ENCODE measurements at regions not wholly inside any gene's neighbourhood (a gene's known extent, or its start where the extent isn't known, plus 50 kb on each side); places are given as distances from the start of the nearest gene placed in this dataset.

- CTCF ChIA-PET, result no interaction called here
- H3K27ac Mint-ChIP-seq, result no peak overlapping the region
- ATAC-seq (no peak), DNase-seq (no peak)
- no peaks in the 10 kb centered on the region for H3K9me3 Mint-ChIP-seq (ENCODE audit: low read depth)
- H3K27me3 Mint-ChIP-seq, result no peaks in the 10 kb centered on the region
- no peak overlapping the region for H3K4me3 Mint-ChIP-seq
- H3K4me1 Mint-ChIP-seq, result peaks cover 7% of the 10 kb centered on the region
- no peaks in the 10 kb centered on the region for H3K36me3 Mint-ChIP-seq
Measured at GRCh38 chr1:14111121-14111520, 411.1 kb downstream of the PRDM2 start.

DNA sequence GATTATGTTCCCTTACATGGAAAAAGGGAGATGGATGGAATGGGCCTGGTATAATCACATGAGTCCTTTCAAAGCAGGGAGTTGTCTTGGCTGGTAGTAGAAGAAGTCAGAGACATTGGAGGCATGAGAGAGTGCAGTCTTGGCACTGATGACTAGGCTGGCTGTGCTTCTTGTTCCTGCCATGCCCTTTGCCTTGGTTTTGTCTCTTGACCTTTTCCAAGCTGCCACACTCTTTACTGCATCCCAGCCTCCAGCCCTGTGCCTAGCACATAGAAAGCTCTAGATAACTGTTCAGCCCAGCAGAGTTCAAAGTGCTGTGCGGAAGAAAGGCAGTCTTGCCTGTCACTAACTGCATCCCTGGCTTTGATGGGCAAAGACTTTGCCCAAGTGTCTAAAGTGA lies 412.6 kb downstream of the PRDM2 start:
- Mint-ChIP-seq H3K36me3 (no peaks in the 10 kb centered on the region), H3K27ac (no peak overlapping the region), H3K9me3 (ENCODE audit: low read depth) (no peaks in the 10 kb centered on the region), H3K4me1 (peaks cover 7% of the 10 kb centered on the region), H3K27me3 (no peaks in the 10 kb centered on the region), H3K4me3 (no peak overlapping the region)
- CTCF ChIA-PET, result no interaction called here
- ATAC-seq (no peak), DNase-seq (no peak)

GRCh38 chr1:14113271-14113670 lies 413.3 kb downstream of the PRDM2 start:
- H3K4me1 Mint-ChIP-seq, result peaks cover 7% of the 10 kb centered on the region
- H3K4me3 Mint-ChIP-seq, result no peak overlapping the region
- no peaks in the 10 kb centered on the region for H3K36me3 Mint-ChIP-seq
- ATAC-seq (no peak), DNase-seq (no peak)
- CTCF ChIA-PET, result no interaction called here
- H3K9me3 Mint-ChIP-seq (ENCODE audit: low read depth), result no peaks in the 10 kb centered on the region
- no peak overlapping the region for H3K27ac Mint-ChIP-seq
- no peaks in the 10 kb centered on the region for H3K27me3 Mint-ChIP-seq

DNA sequence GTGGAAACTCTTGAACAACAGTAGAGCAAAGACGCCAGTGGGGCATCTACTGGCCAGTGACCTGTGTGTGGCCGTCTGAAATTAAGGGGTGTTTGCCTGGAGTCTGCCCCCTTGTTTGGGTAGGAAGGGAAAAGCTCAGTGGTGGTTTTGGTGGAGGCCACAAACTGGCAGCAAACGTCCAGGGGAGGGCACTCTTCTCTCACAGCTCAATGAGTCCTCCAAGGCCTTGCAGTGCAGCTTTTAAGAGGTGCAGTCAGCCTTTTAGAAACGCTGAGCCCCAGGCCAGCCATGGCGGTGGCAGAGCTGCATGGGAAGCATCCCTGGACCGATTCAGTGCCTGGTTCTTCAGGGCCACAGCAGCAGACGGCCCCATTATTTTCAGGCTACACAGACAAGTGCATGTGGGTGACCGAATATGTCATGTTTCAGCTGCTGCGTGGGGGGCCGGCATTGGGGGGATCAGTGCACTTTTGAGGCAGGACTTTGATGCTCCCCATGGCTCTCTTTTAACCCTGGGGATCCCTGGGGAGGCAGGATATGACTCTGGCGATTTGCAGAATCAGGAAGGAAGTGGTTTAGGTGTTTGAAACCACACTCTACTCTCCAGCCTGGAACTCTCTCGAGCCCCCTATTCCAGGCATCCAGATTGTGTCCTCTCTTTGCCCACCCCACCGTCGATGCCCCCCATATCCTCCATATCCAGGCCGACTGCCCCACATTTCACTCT lies 414.0 kb downstream of the PRDM2 start:
- ATAC-seq (no peak), DNase-seq (no peak)
- Mint-ChIP-seq H3K9me3 (ENCODE audit: low read depth) (no peaks in the 10 kb centered on the region), H3K27me3 (no peaks in the 10 kb centered on the region), H3K36me3 (no peaks in the 10 kb centered on the region), H3K4me1 (peaks cover 7% of the 10 kb centered on the region), H3K27ac (no peak overlapping the region), H3K4me3 (no peak overlapping the region)
- CTCF ChIA-PET, result no interaction called here

- Mint-ChIP-seq H3K9me3 (ENCODE audit: low read depth) (no peaks in the 10 kb centered on the region), H3K27me3 (no peaks in the 10 kb centered on the region), H3K27ac (no peak overlapping the region), H3K4me1 (peaks cover 7% of the 10 kb centered on the region), H3K36me3 (no peaks in the 10 kb centered on the region), H3K4me3 (no peak overlapping the region)
- DNase-seq (no peak), ATAC-seq (no peak)
- CTCF ChIA-PET, result interaction anchor here (0.6 kb wide), 1 partner anchor 528 kb away, joined by 4 read pairs; no protein-coding TSS in a partner anchor
Measured at GRCh38 chr1:14115976-14116375, 416.0 kb downstream of the PRDM2 start.

GRCh38 chr1:14117700-14118099 lies 417.7 kb downstream of the PRDM2 start:
- H3K36me3 Mint-ChIP-seq, result no peaks in the 10 kb centered on the region
- H3K27ac Mint-ChIP-seq, result no peak overlapping the region
- H3K9me3 Mint-ChIP-seq (ENCODE audit: low read depth), result no peaks in the 10 kb centered on the region
- H3K4me1 Mint-ChIP-seq, result peaks cover 7% of the 10 kb centered on the region
- no peaks in the 10 kb centered on the region for H3K27me3 Mint-ChIP-seq
- CTCF ChIA-PET, result no interaction called here
- DNase-seq (no peak), ATAC-seq (no peak)
- no peak overlapping the region for H3K4me3 Mint-ChIP-seq

DNA sequence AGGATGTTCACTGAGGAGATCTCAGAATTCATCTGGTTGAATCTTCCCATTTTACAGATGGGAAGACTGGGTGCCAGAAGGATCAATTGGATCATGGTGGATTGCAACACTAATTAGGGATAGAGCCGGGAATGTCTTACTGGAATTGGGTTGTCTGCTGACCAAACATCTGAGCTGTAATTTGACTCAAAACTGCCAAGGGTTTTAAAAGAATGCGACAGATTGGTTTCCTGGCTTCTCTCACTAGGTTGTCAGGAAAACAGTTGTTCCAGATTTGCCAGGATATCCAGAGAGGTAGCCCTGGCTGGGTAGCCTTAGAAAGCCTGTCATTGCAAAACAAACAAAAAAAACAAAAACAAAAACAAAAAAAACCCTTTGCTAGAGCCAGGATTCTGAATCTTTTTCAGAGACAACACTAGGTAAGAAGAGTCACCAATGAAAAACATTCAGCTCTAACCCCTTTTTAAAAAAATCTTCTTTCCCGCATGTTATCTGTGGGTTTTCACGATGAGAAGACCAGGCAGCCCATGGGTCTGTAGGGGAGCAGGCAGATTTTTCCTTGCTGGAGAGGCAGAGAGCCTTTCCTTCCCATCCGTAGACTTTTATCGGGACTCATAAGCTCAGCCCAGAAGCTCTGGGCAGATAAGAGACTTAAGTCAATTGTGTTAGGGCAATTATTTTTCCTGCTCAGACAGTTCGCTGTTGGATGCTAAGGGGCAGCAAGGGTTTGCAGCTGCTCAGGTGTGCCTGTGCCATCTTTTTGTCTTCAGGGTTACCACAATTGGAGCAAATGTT lies 418.9 kb downstream of the PRDM2 start:
- Mint-ChIP-seq H3K27ac (no peak overlapping the region), H3K27me3 (no peaks in the 10 kb centered on the region), H3K9me3 (ENCODE audit: low read depth) (no peaks in the 10 kb centered on the region)

GRCh38 chr1:14120895-14121294 lies 420.9 kb downstream of the PRDM2 start:
- H3K4me3 Mint-ChIP-seq, result no peak overlapping the region
- H3K9me3 Mint-ChIP-seq (ENCODE audit: low read depth), result no peaks in the 10 kb centered on the region
- no peaks in the 10 kb centered on the region for H3K4me1 Mint-ChIP-seq
- CTCF ChIA-PET, result no interaction called here
- no peak for ATAC-seq
- DNase-seq, result no peak
- no peaks in the 10 kb centered on the region for H3K36me3 Mint-ChIP-seq
- H3K27me3 Mint-ChIP-seq, result no peaks in the 10 kb centered on the region
- H3K27ac Mint-ChIP-seq, result no peak overlapping the region

More for the DNA sequence above, 418.9 kb downstream of the PRDM2 start:
- CTCF ChIA-PET, result no interaction called here
- ATAC-seq (no peak), DNase-seq (no peak)
- Mint-ChIP-seq H3K4me1 (peaks cover 4% of the 10 kb centered on the region), H3K36me3 (no peaks in the 10 kb centered on the region), H3K4me3 (no peak overlapping the region)

GRCh38 chr1:14128096-14128495 lies 428.1 kb downstream of the PRDM2 start:
- ATAC-seq, result no peak
- CTCF ChIA-PET, result no interaction called here
- Mint-ChIP-seq H3K27ac (no peak overlapping the region), H3K4me1 (no peaks in the 10 kb centered on the region), H3K36me3 (no peaks in the 10 kb centered on the region), H3K4me3 (no peak overlapping the region), H3K27me3 (no peaks in the 10 kb centered on the region), H3K9me3 (ENCODE audit: low read depth) (no peaks in the 10 kb centered on the region)
- no peak for DNase-seq

- H3K4me1 Mint-ChIP-seq, result no peaks in the 10 kb centered on the region
- no peaks in the 10 kb centered on the region for H3K36me3 Mint-ChIP-seq
- no peaks in the 10 kb centered on the region for H3K9me3 Mint-ChIP-seq (ENCODE audit: low read depth)
- H3K4me3 Mint-ChIP-seq, result no peak overlapping the region
- no peak overlapping the region for H3K27ac Mint-ChIP-seq
- ATAC-seq (no peak), DNase-seq (no peak)
- CTCF ChIA-PET, result no interaction called here
- no peaks in the 10 kb centered on the region for H3K27me3 Mint-ChIP-seq
Measured at GRCh38 chr1:14129009-14129408, 429.0 kb downstream of the PRDM2 start.

GRCh38 chr1:14135070-14135469 lies 435.1 kb downstream of the PRDM2 start:
- H3K4me3 Mint-ChIP-seq, result no peak overlapping the region
- H3K36me3 Mint-ChIP-seq, result no peaks in the 10 kb centered on the region
- H3K27ac Mint-ChIP-seq, result no peak overlapping the region
- ATAC-seq, result no peak
- DNase-seq, result no peak
- H3K9me3 Mint-ChIP-seq (ENCODE audit: low read depth), result no peaks in the 10 kb centered on the region
- H3K27me3 Mint-ChIP-seq, result no peaks in the 10 kb centered on the region
- no peaks in the 10 kb centered on the region for H3K4me1 Mint-ChIP-seq
- CTCF ChIA-PET, result no interaction called here

DNA sequence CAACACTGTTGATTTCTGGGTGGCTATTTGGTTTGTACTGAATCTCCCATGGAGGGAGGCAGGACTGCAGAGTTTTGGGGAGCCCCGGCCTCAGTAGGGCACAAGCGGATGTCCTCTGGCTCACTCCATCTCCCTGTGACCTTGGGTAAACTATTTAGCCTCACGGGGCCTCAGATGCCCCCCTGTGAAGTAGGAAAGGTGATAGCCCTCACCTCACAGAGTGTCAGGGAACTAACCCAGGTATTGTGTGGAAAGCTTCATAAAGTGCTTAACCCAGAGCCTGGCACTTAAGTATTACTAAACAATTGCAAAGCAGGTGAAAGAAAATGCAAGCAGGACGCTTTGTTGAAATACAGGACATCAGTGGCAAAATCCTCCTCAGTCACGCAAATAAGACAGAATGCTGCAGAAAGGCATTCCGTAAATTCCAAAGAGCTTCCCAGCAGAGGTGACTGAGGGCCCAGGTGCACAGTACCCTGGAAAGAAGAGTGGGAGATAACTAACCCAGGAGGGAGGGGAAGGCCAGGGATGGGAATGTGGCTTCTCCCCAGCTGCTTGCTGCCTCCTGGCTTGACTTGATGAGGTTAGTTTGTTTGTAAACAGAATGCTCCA lies 436.3 kb downstream of the PRDM2 start:
- CTCF ChIA-PET, result no interaction called here
- no peaks in the 10 kb centered on the region for H3K4me1 Mint-ChIP-seq
- no peak overlapping the region for H3K27ac Mint-ChIP-seq
- no peaks in the 10 kb centered on the region for H3K9me3 Mint-ChIP-seq (ENCODE audit: low read depth)
- no peak overlapping the region for H3K4me3 Mint-ChIP-seq
- no peaks in the 10 kb centered on the region for H3K36me3 Mint-ChIP-seq
- DNase-seq, result no peak
- no peak for ATAC-seq
- H3K27me3 Mint-ChIP-seq, result no peaks in the 10 kb centered on the region

DNA sequence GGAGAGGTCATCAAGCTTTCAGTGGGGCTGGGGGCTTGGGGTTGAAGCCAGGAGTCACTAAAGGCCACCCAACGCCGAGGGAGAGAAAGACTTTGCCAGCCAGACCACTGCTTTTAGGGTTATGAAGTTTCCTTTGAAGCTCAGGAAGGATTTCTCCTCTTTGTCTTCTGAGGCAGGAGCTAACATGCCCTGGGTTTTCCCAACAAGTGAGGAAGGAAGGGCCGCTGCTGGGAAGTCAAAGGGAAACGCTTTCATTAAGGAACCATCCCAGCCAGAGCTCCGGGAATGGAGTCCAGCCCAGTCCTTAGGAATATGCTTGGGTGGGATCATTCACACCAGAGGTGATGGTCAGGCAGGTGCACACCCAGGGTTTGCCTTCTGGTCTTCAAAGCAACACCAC lies 436.9 kb downstream of the PRDM2 start:
- Mint-ChIP-seq H3K9me3 (ENCODE audit: low read depth) (no peaks in the 10 kb centered on the region), H3K4me3 (no peak overlapping the region), H3K27me3 (no peaks in the 10 kb centered on the region), H3K36me3 (no peaks in the 10 kb centered on the region), H3K27ac (no peak overlapping the region), H3K4me1 (no peaks in the 10 kb centered on the region)
- ATAC-seq (no peak), DNase-seq (no peak)
- CTCF ChIA-PET, result no interaction called here

Measured in activated CD8-positive, alpha-beta memory T cell treated with anti-CD3 and anti-CD28 coated beads, Interleukin-2, amount 10 ng/mL, durations not matched to agents 7 days and 5 days (primary cell).